ENCODE measurements at regions not wholly inside any gene's neighbourhood (a gene's known extent, or its start where the extent isn't known, plus 50 kb on each side); places are given as distances from the start of the nearest gene placed in this dataset.

DNA sequence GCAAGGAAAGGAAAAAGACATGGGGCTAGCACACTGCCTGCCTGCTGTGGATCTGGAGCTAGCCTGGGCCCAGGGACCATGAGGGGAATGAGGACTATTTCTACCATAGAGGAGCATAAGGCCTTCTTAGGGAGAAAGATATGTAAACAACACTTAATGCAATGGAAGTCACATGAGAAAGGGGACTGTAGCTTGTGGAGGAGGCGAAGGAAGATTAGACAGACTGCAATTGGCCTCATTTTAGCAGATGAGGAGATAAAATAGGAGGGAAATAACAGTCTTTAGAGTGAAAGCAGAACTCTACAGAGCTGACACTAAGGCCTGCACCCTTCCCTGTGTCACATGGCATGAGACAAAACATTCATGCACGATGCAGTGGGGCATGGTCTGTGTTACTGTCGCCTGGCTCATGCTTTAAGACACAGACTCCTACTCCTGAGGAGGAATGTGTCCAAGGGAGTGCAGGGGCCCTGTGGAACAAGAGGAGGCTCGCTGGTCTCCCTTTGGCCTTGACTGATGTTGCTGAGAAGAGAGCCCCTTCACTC is 829.3 kb upstream of the IGFBP3 start:
- DNase-seq = no peak

GRCh38 chr7:46747869-46748576 is 827.0 kb upstream of the IGFBP3 start:
- no peak for DNase-seq

GRCh38 chr7:46746695-46747687 is 825.9 kb upstream of the IGFBP3 start:
- no peak for DNase-seq

GRCh38 chr7:46745707-46746090 is 824.6 kb upstream of the IGFBP3 start:
- no peak for DNase-seq

- no peak for DNase-seq
Observed at GRCh38 chr7:46744957-46745706, 824.1 kb upstream of the IGFBP3 start.

DNA sequence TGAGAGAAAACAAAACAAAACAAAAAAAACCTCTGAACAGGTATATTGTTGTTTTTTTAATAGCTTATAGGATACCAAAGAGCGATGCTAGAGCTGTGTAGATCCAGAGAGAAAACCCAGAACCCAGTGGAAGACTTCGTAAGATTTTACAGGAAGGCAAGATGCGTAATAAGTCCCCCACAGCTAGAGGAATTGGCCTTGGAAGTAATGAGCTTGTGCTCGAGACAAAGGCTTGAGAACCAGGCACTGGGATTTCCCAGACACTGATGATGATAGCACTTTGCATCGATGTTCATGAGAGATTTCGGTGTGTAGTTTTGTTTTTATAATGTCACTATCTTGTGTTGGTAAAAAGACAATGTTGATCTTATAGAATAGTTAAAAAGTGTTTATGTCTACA is 821.5 kb upstream of the IGFBP3 start:
- no peak for DNase-seq

- DNase-seq = no peak
Observed at GRCh38 chr7:46741938-46742540, 821.0 kb upstream of the IGFBP3 start.

GRCh38 chr7:46741181-46741580 is 820.1 kb upstream of the IGFBP3 start:
- DNase-seq = no peak

DNA sequence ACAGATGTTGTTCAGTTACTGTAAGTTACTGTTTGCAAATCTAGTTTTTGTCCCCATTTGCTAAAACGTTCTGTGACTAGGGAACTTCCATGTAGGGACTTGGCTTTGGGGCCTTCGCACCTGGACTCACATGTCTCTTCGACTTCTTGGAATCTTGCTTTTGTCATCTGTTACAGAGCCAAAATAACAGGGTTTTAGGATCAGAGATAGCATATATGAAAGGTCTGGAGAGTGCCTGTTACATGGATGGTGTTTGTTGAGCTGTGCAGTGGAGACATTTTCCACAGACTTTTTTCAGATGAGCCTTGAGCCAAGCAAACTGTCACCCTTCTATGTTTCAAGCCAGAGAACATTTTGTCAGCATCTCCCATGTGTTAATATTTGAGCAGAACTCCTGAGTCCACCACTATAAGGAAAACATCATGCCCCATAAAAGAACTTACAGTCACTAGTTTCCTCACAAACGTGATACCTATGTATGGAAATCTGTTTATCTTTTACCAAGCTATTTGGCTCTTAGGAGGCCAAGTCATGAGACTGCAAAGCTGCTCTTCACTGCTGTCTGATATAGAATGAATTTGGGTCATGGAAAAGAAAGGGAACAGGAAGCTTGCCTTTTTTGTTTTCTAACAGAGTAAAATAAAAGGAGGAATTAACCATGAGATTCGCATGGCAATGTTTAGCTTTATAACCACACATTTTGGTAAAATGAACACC is 818.6 kb upstream of the IGFBP3 start:
- DNase-seq = no peak

DNA sequence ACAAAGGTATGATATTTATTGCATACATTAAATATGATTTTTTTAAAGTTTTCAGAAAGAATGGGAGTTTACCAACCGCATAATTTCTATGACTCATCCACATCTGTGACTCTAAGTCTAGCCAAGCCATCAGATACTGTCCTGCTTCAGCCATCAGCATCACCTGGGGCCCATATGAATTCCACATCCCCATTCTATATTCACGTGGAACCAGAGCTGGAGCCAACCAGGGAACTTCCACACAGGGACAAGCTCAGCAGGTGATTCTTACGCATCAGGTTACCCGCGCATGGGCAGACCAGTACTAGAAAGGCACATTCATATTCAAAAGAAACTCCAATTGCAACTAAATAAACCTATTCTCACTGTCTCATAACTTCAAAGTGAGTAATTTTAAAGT is 817.7 kb upstream of the IGFBP3 start:
- DNase-seq = no peak

DNA sequence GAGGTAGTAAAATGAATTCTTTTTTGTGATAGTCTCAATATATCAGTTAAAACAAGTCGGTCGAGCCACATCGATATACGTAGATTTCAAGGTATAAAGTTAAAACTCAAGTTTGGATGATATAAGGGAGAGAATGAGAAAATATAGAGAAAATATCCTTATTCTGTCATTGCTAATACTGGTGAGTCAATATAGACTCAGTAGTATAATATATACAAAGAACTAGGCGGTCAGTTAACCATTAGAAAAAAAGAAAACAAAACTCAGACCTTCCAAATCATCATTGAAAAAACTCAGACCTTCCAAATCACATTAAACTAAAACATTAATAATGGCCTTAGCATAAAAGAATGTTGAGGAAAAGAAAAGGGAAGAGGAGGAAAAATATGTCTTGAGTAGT is 817.1 kb upstream of the IGFBP3 start:
- no peak for DNase-seq

GRCh38 chr7:46725838-46726237 is 804.8 kb upstream of the IGFBP3 start:
- DNase-seq = no peak

GRCh38 chr7:46725136-46725535 is 804.1 kb upstream of the IGFBP3 start:
- DNase-seq = no peak

GRCh38 chr7:46723742-46724141 is 802.7 kb upstream of the IGFBP3 start:
- DNase-seq = no peak

DNA sequence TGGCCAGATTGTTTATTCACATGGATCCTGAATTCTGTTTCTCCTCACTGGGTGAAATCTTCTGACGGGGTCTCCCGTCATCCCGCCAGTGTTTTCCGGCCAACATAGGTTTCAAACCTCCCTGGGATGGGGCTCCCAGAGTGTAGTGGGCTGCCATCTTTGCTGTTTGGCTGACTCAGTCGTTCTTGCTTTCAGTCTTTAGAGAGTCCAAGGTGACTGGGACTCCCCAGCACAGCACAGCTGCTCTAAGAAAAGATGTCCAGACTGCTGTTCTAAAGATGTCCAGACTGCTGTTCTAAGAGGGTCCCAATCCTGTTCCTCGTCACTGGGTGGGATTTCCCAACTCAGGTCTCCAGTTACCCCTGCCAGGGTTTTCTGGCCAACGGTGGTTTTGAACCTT is 801.9 kb upstream of the IGFBP3 start:
- DNase-seq = no peak

- no peak for DNase-seq
Observed at GRCh38 chr7:46720761-46721160, 799.7 kb upstream of the IGFBP3 start.

DNA sequence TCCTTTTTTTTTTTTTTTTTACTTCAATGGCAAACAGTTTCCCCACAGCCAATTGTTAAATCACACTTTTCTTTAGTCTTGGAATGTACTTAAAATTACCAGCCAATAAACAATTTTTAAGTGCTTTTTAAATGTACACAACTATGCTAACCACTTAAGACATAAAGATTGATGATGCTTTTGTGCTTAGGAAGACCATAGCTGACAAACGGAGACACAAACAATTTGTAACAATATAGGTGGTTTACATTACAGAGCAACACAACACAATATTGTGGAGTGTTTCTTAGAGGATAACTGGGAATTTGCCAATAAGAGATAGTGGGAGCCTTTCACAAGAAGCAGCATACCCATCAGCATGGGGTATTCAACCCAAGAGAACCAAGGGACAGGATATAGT is 798.5 kb upstream of the IGFBP3 start:
- no peak for DNase-seq

GRCh38 chr7:46716926-46717325 is 795.9 kb upstream of the IGFBP3 start:
- no peak for DNase-seq

- no peak for DNase-seq
Observed at GRCh38 chr7:46715579-46715978, 794.5 kb upstream of the IGFBP3 start.

- DNase-seq = no peak
Observed at GRCh38 chr7:46714904-46715303, 793.8 kb upstream of the IGFBP3 start.

DNA sequence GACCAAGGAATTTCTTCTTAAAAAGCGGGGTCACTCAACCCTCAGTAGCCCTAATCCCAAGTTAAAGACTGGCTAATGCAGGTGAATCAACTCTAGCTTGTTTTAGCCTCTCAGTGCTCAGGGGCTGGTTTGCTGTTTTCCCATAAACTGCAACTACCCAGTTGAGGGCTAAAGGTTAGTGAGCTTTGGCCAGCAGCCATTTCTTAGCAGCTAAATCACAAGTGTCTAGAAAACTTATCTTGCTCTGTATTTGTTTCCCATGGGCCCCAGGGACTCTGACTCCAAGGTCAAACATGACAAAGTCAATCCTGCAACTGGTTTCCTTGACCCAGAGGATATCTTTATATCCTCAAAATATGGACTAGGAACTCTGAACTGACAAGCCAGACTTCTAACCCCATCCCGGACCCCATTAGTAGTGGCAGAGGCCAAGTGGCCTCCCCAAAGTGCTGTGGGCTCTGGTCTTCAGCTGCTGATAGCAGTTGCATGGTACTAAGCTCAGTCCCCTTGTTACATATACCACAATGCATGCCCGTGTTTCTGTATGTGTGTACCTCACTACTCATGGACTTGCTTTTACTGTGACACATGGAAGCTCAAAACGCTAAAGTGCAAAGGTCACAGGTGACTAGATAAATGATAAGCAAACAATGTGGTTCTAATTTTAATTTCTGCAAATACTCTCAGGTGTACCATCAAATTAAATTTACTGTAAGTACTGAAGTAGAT is 793.0 kb upstream of the IGFBP3 start:
- DNase-seq = no peak

Data from CD4-positive, alpha-beta T cell treated with Interleukin-21 for 1 hour (primary cell).